OCI-LY3 (cell line): ENCODE measurements at regions not wholly inside any gene's neighbourhood (a gene's known extent, or its start where the extent isn't known, plus 50 kb on each side); places are given as distances from the start of the nearest gene placed in this dataset.

Experiments used
- H2AFZ ChIP-seq: fragments of 200-600, 300-600 bp; shearing (Covaris generic); 2 replicates; pipeline ENCODE4 v1.6.0; 2014; ENCODE audit warnings: antibody characterized with exemption, low read depth, low read length
- H3K27ac ChIP-seq: fragments of 200-600, 300-600 bp; sonication (generic); 2 replicates; pipeline ENCODE4 v1.5.1; 2014; ENCODE audit warnings: mild to moderate bottlenecking, low read length, moderate library complexity, mixed read lengths
- H3K27me3 ChIP-seq: fragments of 200-600, 300-600 bp; sonication (generic); 2 replicates; pipeline ENCODE4 v1.6.1; 2014; ENCODE audit warnings: low read depth, low read length, mixed read lengths
- H3K36me3 ChIP-seq: fragments of 200-600, 300-600 bp; sonication (generic); replicated peaks from 2 replicates; pipeline ENCODE3; 2014; ENCODE audit warnings: low read depth, low read length, mixed read lengths
- H3K4me1 ChIP-seq: fragments of 300-600, 200-600 bp; sonication (generic); 2 replicates; pipeline ENCODE4 v1.6.1; 2014; ENCODE audit warnings: low read length, mixed read lengths
- H3K4me2 ChIP-seq: fragments of 200-600, 300-600 bp; sonication (generic); 2 replicates; pipeline ENCODE4 v1.6.1; 2014; ENCODE audit warnings: low read length, mixed read lengths
- H3K4me3 ChIP-seq: fragments of 300-600, 200-600 bp; sonication (generic); 2 replicates; pipeline ENCODE4 v1.5.1; 2014; ENCODE audit warnings: antibody characterized with exemption, mild to moderate bottlenecking, low read length, moderate library complexity
- H3K79me2 ChIP-seq: fragments of 300-600, 200-600 bp; shearing (Covaris generic); 2 replicates; pipeline ENCODE4 v1.6.1; 2014; ENCODE audit warnings: mild to moderate bottlenecking, low read length, mixed read lengths
- H3K9ac ChIP-seq: fragments of 300-600, 200-600 bp; shearing (Covaris generic); 2 replicates; pipeline ENCODE4 v1.6.0; 2014; ENCODE audit warnings: mild to moderate bottlenecking, low read length, moderate library complexity
- H3K9me3 ChIP-seq: fragments of 200-600, 300-600 bp; shearing (Covaris generic); 2 replicates; pipeline ENCODE4 v1.6.1; 2014; ENCODE audit warnings: low read length, mixed read lengths; ENCODE audit not compliant: insufficient read depth
- H4K20me1 ChIP-seq: fragments of 200-600, 300-600 bp; sonication (generic); 2 replicates; pipeline ENCODE4 v1.6.1; 2016; ENCODE audit warnings: low read length, mixed read lengths; ENCODE audit not compliant: insufficient read depth
- CTCF ChIP-seq: fragments of 200-600, 300-600 bp; sonication (generic); IDR thresholded peaks from 2 replicates; pipeline ENCODE4 v1.5.1; 2014; ENCODE audit warnings: antibody characterized with exemption, low read length, low read depth
- EZH2phosphoT487 ChIP-seq: fragments of 200-600 bp; shearing (Covaris generic); IDR thresholded peaks from 2 replicates; pipeline ENCODE4 v1.6.1; 2018; ENCODE audit warnings: antibody characterized with exemption, mixed run types, low read depth

GRCh38 chr5:72005671-72006070 is 101.6 kb upstream of the MAP1B start:
- TF ChIP-seq EZH2phosphoT487 (no peak), CTCF (no peak)
- no peak overlapping the region for H3K4me3 ChIP-seq
- no peaks in the 10 kb centered on the region for H4K20me1 ChIP-seq
- H3K27ac ChIP-seq = no peak overlapping the region
- no peak overlapping the region for H3K9ac ChIP-seq
- no peaks in the 10 kb centered on the region for H3K9me3 ChIP-seq
- H3K27me3 ChIP-seq = no peaks in the 10 kb centered on the region
- no peak overlapping the region for H2AFZ ChIP-seq
- H3K79me2 ChIP-seq = no peaks in the 10 kb centered on the region
- no peaks in the 10 kb centered on the region for H3K36me3 ChIP-seq
- H3K4me1 ChIP-seq = peaks cover 12% of the 10 kb centered on the region
- peak overlapping the region; percentile 20; the same call in 1 of the 2 replicates for H3K4me2 ChIP-seq

- TF ChIP-seq CTCF (no peak), EZH2phosphoT487 (no peak)
Measured at GRCh38 chr5:72006361-72006760, 100.9 kb upstream of the MAP1B start.

GRCh38 chr5:72007336-72008111 is 99.8 kb upstream of the MAP1B start:
- no peak for TF ChIP-seq EZH2phosphoT487
- TF ChIP-seq CTCF = no peak
- no peaks in the 10 kb centered on the region for H3K79me2 ChIP-seq
- no peaks in the 10 kb centered on the region for H3K36me3 ChIP-seq
- H3K27me3 ChIP-seq = no peaks in the 10 kb centered on the region
- no peaks in the 10 kb centered on the region for H4K20me1 ChIP-seq
- H3K4me2 ChIP-seq = no peak overlapping the region
- no peak overlapping the region for H2AFZ ChIP-seq
- H3K4me1 ChIP-seq = peaks cover 12% of the 10 kb centered on the region
- H3K9ac ChIP-seq = no peak overlapping the region
- no peak overlapping the region for H3K27ac ChIP-seq
- no peaks in the 10 kb centered on the region for H3K9me3 ChIP-seq
- H3K4me3 ChIP-seq = no peak overlapping the region

More at GRCh38 chr5:72006361-72006760, 100.9 kb upstream of the MAP1B start:
- no peak overlapping the region for H3K4me3 ChIP-seq
- H3K9me3 ChIP-seq = no peaks in the 10 kb centered on the region
- no peaks in the 10 kb centered on the region for H3K79me2 ChIP-seq
- H2AFZ ChIP-seq = no peak overlapping the region
- H4K20me1 ChIP-seq = no peaks in the 10 kb centered on the region
- H3K27ac ChIP-seq = no peak overlapping the region
- H3K4me2 ChIP-seq = no peak overlapping the region
- H3K36me3 ChIP-seq = no peaks in the 10 kb centered on the region
- peaks cover 12% of the 10 kb centered on the region for H3K4me1 ChIP-seq
- no peaks in the 10 kb centered on the region for H3K27me3 ChIP-seq
- no peak overlapping the region for H3K9ac ChIP-seq

- no peaks in the 10 kb centered on the region for H3K27me3 ChIP-seq
- H3K4me3 ChIP-seq = no peak overlapping the region
- no peaks in the 10 kb centered on the region for H3K79me2 ChIP-seq
- no peaks in the 10 kb centered on the region for H3K36me3 ChIP-seq
- no peaks in the 10 kb centered on the region for H3K9me3 ChIP-seq
- H2AFZ ChIP-seq = no peak overlapping the region
- H3K4me1 ChIP-seq = peaks cover 12% of the 10 kb centered on the region
- H3K27ac ChIP-seq = no peak overlapping the region
- TF ChIP-seq EZH2phosphoT487 (no peak), CTCF (no peak)
- H3K4me2 ChIP-seq = no peak overlapping the region
- H4K20me1 ChIP-seq = no peaks in the 10 kb centered on the region
- no peak overlapping the region for H3K9ac ChIP-seq
Measured at GRCh38 chr5:72009280-72009679, 98.0 kb upstream of the MAP1B start.
